ENCODE measurements at regions not wholly inside any gene's neighbourhood (a gene's known extent, or its start where the extent isn't known, plus 50 kb on each side); places are given as distances from the start of the nearest gene placed in this dataset.

DNA sequence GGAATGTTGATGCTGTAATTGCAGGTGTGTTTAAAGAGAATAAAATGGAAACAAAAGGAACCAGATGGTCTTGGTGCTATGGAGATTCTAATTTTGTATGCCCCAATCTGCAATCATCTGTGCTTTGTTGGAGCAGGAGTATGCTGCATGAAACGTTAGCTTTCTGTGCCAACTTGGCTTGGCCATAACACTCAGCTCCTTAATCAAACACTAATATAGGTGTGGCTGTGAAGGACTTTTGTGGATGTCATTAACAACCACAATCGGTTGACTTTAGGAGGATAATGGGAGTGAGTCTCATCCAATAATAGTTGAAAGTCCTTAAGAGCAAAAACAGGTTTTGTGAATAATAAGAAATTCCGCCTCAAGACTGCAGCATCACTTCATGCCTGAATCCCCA is 399.2 kb downstream of the NLGN4X start:
- H3K4me1 ChIP-seq: no peaks in the 10 kb centered on the region
- no peak for DNase-seq
- no peak overlapping the region for H3K27ac ChIP-seq
- H3K36me3 ChIP-seq: no peaks in the 10 kb centered on the region
- TF ChIP-seq, protein P1, sequence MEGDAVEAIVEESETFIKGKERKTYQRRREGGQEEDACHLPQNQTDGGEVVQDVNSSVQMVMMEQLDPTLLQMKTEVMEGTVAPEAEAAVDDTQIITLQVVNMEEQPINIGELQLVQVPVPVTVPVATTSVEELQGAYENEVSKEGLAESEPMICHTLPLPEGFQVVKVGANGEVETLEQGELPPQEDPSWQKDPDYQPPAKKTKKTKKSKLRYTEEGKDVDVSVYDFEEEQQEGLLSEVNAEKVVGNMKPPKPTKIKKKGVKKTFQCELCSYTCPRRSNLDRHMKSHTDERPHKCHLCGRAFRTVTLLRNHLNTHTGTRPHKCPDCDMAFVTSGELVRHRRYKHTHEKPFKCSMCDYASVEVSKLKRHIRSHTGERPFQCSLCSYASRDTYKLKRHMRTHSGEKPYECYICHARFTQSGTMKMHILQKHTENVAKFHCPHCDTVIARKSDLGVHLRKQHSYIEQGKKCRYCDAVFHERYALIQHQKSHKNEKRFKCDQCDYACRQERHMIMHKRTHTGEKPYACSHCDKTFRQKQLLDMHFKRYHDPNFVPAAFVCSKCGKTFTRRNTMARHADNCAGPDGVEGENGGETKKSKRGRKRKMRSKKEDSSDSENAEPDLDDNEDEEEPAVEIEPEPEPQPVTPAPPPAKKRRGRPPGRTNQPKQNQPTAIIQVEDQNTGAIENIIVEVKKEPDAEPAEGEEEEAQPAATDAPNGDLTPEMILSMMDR (IDR thresholded peaks at IDR 0.05): no peak
- no peak for TF ChIP-seq POLR2A (IDR thresholded peaks at IDR 0.05)
- no peak overlapping the region for H3K4me3 ChIP-seq
- H3K9me3 ChIP-seq: no peaks in the 10 kb centered on the region
- H3K27me3 ChIP-seq: no peaks in the 10 kb centered on the region

DNA sequence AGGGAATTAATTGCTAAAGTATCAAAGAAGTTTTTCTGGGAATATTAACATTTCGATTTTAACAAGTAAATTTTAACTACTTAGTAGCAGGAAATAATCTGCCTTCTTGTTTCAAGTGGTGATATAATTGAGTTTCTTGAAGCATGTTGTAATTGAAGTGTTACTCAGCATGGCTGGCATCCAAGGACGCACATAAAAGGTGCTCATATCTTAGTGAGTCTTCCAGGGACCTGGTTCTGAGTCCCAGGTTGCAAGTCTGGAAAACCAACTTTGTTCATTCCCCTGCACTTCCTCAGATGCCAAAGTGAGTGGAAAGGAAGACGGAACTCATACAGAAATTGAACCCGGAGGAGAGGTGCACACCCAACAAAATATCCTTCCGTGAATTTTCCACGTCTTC is 399.6 kb downstream of the NLGN4X start:
- H3K9me3 ChIP-seq: no peaks in the 10 kb centered on the region
- H3K36me3 ChIP-seq: no peaks in the 10 kb centered on the region
- H3K4me1 ChIP-seq: no peaks in the 10 kb centered on the region
- no peak overlapping the region for H3K4me3 ChIP-seq
- no peak for DNase-seq
- H3K27me3 ChIP-seq: no peaks in the 10 kb centered on the region
- no peak overlapping the region for H3K27ac ChIP-seq
- no peak for TF ChIP-seq POLR2A (IDR thresholded peaks at IDR 0.05)
- TF ChIP-seq, protein P1 (IDR thresholded peaks at IDR 0.05): no peak

DNA sequence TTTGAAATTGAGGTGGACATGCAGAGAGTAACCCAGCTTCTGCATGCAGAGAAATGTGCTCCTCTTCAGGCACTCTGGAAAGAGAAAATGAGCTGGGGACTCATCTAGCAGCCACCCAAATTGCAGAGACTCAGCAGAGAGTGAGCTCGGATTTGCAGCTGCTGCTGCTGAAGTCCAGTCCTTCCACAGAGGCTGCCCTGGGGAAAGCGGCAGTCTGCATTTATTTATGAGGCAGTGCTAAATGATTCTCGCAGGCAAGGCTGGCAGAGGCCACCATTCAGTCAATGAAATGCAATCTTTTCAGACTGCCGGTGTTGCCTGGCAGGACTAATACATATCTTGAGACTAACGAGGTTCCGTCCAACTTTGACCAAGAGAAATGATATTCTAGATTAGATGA is 404.8 kb downstream of the NLGN4X start:
- Histone ChIP-seq H3K27me3 (no peaks in the 10 kb centered on the region), H3K27ac (no peak overlapping the region), H3K9me3 (no peaks in the 10 kb centered on the region), H3K4me3 (no peak overlapping the region), H3K4me1 (no peaks in the 10 kb centered on the region), H3K36me3 (no peaks in the 10 kb centered on the region)
- TF ChIP-seq, protein P1 (IDR thresholded peaks at IDR 0.05): no peak
- no peak for TF ChIP-seq POLR2A (IDR thresholded peaks at IDR 0.05)
- DNase-seq: no peak

DNA sequence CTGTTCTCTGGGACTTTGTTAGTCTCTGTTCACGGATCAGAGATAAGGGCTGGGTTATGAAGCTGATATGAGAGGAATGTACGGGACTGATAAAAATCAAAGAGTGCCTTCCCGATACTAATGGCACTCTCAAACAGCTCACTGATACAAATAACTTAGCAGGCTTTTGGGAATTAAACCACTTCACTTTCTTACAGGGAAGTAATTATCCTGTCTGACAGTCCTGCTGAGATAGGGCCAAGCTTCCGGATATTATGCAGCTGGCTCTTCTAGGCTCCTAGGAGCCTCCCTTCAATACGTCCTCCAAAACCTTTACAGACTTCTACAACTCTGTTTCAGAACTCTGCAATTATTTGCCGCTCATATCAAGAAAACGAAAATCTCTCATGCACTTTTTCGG is 418.0 kb downstream of the NLGN4X start:
- TF ChIP-seq, protein P1 (IDR thresholded peaks at IDR 0.05): no peak
- TF ChIP-seq POLR2A (IDR thresholded peaks at IDR 0.05): no peak
- H3K36me3 ChIP-seq: no peaks in the 10 kb centered on the region
- no peaks in the 10 kb centered on the region for H3K9me3 ChIP-seq
- H3K4me1 ChIP-seq: no peaks in the 10 kb centered on the region
- H3K27ac ChIP-seq: no peak overlapping the region
- no peak for DNase-seq
- H3K4me3 ChIP-seq: no peak overlapping the region
- no peaks in the 10 kb centered on the region for H3K27me3 ChIP-seq

DNA sequence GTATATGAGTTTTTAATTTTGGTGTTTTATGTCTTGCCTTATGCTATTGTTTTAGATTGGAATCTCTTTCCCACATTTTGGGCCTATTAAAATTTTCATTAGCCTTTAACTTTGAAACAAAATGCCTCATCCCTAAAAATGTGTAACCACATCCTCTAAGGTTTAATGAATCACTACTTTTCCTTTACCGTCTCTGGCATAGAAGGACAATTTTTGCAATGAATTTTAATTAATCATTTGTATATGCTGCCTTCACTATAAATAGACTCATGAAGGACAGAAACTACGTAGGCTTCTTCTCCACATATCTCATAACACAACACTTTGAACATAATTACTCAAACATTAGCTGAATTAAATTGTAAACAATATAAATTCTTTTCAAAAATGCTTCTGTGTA is 421.5 kb downstream of the NLGN4X start:
- Histone ChIP-seq H3K36me3 (no peaks in the 10 kb centered on the region), H3K27me3 (no peaks in the 10 kb centered on the region), H3K27ac (no peak overlapping the region), H3K9me3 (no peaks in the 10 kb centered on the region), H3K4me1 (no peaks in the 10 kb centered on the region), H3K4me3 (no peak overlapping the region)
- TF ChIP-seq, protein P1 (IDR thresholded peaks at IDR 0.05): no peak
- no peak for TF ChIP-seq POLR2A (IDR thresholded peaks at IDR 0.05)
- no peak for DNase-seq

DNA sequence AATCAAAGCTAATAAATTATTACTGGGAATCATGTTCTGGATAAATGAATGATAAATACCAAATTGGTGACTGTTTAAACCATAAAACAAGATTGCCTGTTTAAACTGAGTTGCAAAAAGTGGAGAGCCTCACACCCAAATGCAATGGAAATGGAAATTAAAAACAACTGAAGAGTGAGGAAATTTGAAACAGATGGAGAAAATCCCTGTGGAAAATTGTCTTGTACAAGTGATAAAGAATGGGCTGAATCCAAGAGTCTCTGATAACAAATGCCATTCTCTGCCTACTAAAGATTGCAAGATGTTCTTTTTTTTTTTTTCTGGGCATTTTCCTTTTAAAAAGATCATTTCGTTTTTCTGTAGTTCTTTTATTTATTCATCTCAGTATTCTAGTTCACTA is 426.3 kb downstream of the NLGN4X start:
- H3K4me3 ChIP-seq: no peak overlapping the region
- H3K9me3 ChIP-seq: no peaks in the 10 kb centered on the region
- no peaks in the 10 kb centered on the region for H3K4me1 ChIP-seq
- no peaks in the 10 kb centered on the region for H3K27me3 ChIP-seq
- H3K27ac ChIP-seq: no peak overlapping the region
- H3K36me3 ChIP-seq: no peaks in the 10 kb centered on the region
- TF ChIP-seq, protein P1 (IDR thresholded peaks at IDR 0.05): no peak
- TF ChIP-seq POLR2A (IDR thresholded peaks at IDR 0.05): no peak
- DNase-seq: no peak

Measured in Peyer's patch (tissue), 4 donors.